22Rv1 (cell line): ENCODE measurements at regions not wholly inside any gene's neighbourhood (a gene's known extent, or its start where the extent isn't known, plus 50 kb on each side); places are given as distances from the start of the nearest gene placed in this dataset.
"Not testable (repeated sequence)": the region's sequence is repeated elsewhere in the genome, so short reads cannot be mapped to it uniquely, and the experiment has no call there.

ENCODE experiments used
- CTCF ChIP-seq: fragments of 450-650 bp; IDR thresholded peaks from 2 replicates; pipeline ENCODE4 v1.5.1; 2017; ENCODE audit warnings: mild to moderate bottlenecking
- ZFX ChIP-seq: fragments of 450-650 bp; IDR thresholded peaks from 2 replicates; pipeline ENCODE4 v1.6.1; 2017; ENCODE audit warnings: antibody characterized with exemption, borderline replicate concordance

GRCh38 chr15:44831409-44831741 lies 95.0 kb downstream of the TRIM69 start:
- not testable (repeated sequence) for TF ChIP-seq CTCF, ZFX
